B cell (primary cell): ENCODE measurements at regions not wholly inside any gene's neighbourhood (a gene's known extent, or its start where the extent isn't known, plus 50 kb on each side); places are given as distances from the start of the nearest gene placed in this dataset.

Source experiments
- ATAC-seq: fragments of 200-7000 bp; cut with Tn5 transposase; one replicate; pipeline ENCODE4 v1.10.0; 2021; ENCODE audit warnings: low read depth, mild to moderate bottlenecking, moderate number of reproducible peaks, moderate library complexity
- CTCF ChIA-PET: fragments of 350-600 bp; sonication (Branson Sonifier 250); formaldehyde crosslinking; loops from one replicate; lab custom pipeline; 2021; ENCODE audit warnings: antibody characterized with exemption, inconsistent platforms; lab: Charles Lee
- POLR2A ChIA-PET: fragments of 350-600 bp; sonication (Branson Sonifier 250); formaldehyde crosslinking; loops from one replicate; lab custom pipeline; 2021; ENCODE audit warnings: antibody characterized with exemption; lab: Charles Lee
- DNase-seq: peaks from one replicate; pipeline ENCODE4 v3.0.0; 2013
- H2AFZ ChIP-seq: 2 replicates; pipeline ENCODE4 v1.6.1; 2012; ENCODE audit warnings: mild to moderate bottlenecking, low read depth, low read length; ENCODE audit not compliant: insufficient read depth, poor library complexity, severe bottlenecking
- H3K27ac ChIP-seq, 2 donors: 1 replicate in 1 of 2; 2 replicates in 1 of 2; pipeline ENCODE4 v1.5.1; 2012 to 2013; ENCODE audit warnings: low read length in 2 of 2, mild to moderate bottlenecking in 2 of 2, moderate library complexity in 1 of 2
- H3K27me3 ChIP-seq, 4 experiments: fragments of 200-600 bp in 1 of 4; sonication (generic) in 1 of 4; replicated peaks in 1 of 4; 1 replicate in 2 of 4; 2 replicates in 2 of 4; pipeline versions ENCODE4 v1.6.1 to v1.7.0; 2013 to 2016; ENCODE audit warnings: low read length in 3 of 4, mild to moderate bottlenecking in 2 of 4, mixed read lengths in 1 of 4, moderate library complexity in 1 of 4; ENCODE audit not compliant: insufficient read depth in 4 of 4, control insufficient read depth in 3 of 4; ENCODE audit errors: control extremely low read depth in 1 of 4
- H3K36me3 ChIP-seq, 2 experiments: replicated peaks in 1 of 2; 1 replicate in 1 of 2; 2 replicates in 1 of 2; pipeline versions ENCODE4 v1.6.1 to v1.7.1; 2013; ENCODE audit warnings: low read length in 1 of 2; ENCODE audit not compliant: insufficient read depth in 2 of 2, control insufficient read depth in 1 of 2; ENCODE audit errors: control extremely low read depth in 1 of 2, extremely low read depth in 1 of 2
- H3K4me1 ChIP-seq, 2 donors: fragments of 200-600 bp in 1 of 2; sonication (generic) in 1 of 2; 1 replicate in 1 of 2; 2 replicates in 1 of 2; pipeline versions ENCODE4 v1.5.1 to v1.6.1; 2013 to 2017; ENCODE audit warnings: low read length in 2 of 2; ENCODE audit not compliant: control insufficient read depth in 2 of 2, insufficient read depth in 2 of 2
- H3K4me2 ChIP-seq: replicated peaks from 2 replicates; pipeline ENCODE3; 2012; ENCODE audit warnings: mild to moderate bottlenecking, low read depth, low read length; ENCODE audit not compliant: poor library complexity, severe bottlenecking
- H3K4me3 ChIP-seq, 5 experiments: fragments of 200-600 bp in 1 of 5; sonication (generic) in 1 of 5; 1 replicate in 3 of 5; 2 replicates in 2 of 5; pipeline versions ENCODE4 v1.5.1 to v1.7.0; 2011 to 2016; ENCODE audit warnings: low read length in 4 of 5, mild to moderate bottlenecking in 4 of 5, low read depth in 2 of 5, control low read depth in 1 of 5, moderate library complexity in 1 of 5; ENCODE audit not compliant: insufficient read depth in 1 of 5; ENCODE audit errors: control extremely low read depth in 1 of 5, extremely low read depth in 1 of 5
- H3K79me2 ChIP-seq: fragments of 200-600 bp; sonication (generic); one replicate; pipeline ENCODE4 v1.6.0; 2016; ENCODE audit warnings: low read length; ENCODE audit not compliant: control insufficient read depth, insufficient read depth
- H3K9ac ChIP-seq: fragments of 200-600 bp; sonication (generic); 2 replicates; pipeline ENCODE4 v1.6.1; 2017; ENCODE audit warnings: mild to moderate bottlenecking, low read length, moderate library complexity
- H3K9me3 ChIP-seq, 3 donors: one replicate each; pipeline versions ENCODE4 v1.6.1 to v1.7.1; 2013; ENCODE audit warnings: low read length in 2 of 3; ENCODE audit not compliant: control insufficient read depth in 2 of 3, insufficient read depth in 1 of 3; ENCODE audit errors: control extremely low read depth in 1 of 3
- H4K20me1 ChIP-seq: 2 replicates; pipeline ENCODE4 v1.6.0; 2012; ENCODE audit warnings: mild to moderate bottlenecking, low read length; ENCODE audit not compliant: insufficient read depth, control insufficient read depth, poor library complexity, severe bottlenecking
- H3K27ac Mint-ChIP-seq: one replicate; pipeline ENCODE4 v1.8.0; 2021; ENCODE audit warnings: mixed read lengths
- H3K27me3 Mint-ChIP-seq: one replicate; pipeline ENCODE4 v1.8.0; 2021; ENCODE audit warnings: mixed read lengths
- H3K4me1 Mint-ChIP-seq: one replicate; pipeline ENCODE4 v1.8.0; 2021; ENCODE audit warnings: mixed read lengths
- H3K4me3 Mint-ChIP-seq: one replicate; pipeline ENCODE4 v1.8.0; 2021; ENCODE audit warnings: mixed read lengths
- H3K9me3 Mint-ChIP-seq: one replicate; pipeline ENCODE4 v1.8.0; 2022; ENCODE audit warnings: mixed read lengths; ENCODE audit not compliant: insufficient read depth
- CTCF ChIP-seq: fragments of 200-600 bp; IDR thresholded peaks from one replicate; pipeline ENCODE4 v1.8.0; 2022; ENCODE audit warnings: antibody characterized with exemption, mild to moderate bottlenecking
- EZH2 ChIP-seq: IDR thresholded peaks from 2 replicates; pipeline ENCODE4 v1.6.1; 2012; ENCODE audit warnings: borderline replicate concordance, low read depth, mild to moderate bottlenecking, moderate library complexity, low read length; ENCODE audit not compliant: insufficient read depth, poor library complexity, severe bottlenecking
- WGBS: methylation state at CpG from one replicate; pipeline ENCODE4 v1.1.5; 2013; ENCODE audit warnings: missing lambda C conversion rate; ENCODE audit not compliant: insufficient coverage; 5-methylcytosine and 5-hydroxymethylcytosine counted together
- intact Hi-C: fragments of 100-400 bp; cut with micrococcal nuclease; formaldehyde crosslinking; loops from one replicate; pipeline ENCODE4 v1.10.0; 2022

DNA sequence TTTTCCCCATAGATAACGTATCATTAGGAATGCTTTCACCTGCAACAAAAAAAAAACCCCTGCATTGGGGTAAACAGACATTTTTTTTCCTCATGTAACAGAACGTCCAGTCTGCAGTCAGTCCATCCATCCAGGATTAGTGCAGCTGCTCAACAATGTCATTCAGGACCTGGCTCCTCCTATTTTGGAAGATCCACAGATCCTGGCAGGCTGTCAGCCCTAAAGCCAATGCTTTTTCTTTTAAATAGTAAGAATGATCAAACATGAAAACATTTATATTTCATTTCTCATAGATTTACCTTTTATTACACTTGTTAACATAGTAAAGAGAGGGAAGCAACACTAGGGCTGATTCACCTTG is 116.5 kb upstream of the CCDC28A start:
- H3K4me1 Mint-ChIP-seq: no peaks in the 10 kb centered on the region
- H3K9ac ChIP-seq: no peak overlapping the region
- H2AFZ ChIP-seq: no peak overlapping the region
- H3K79me2 ChIP-seq: no peaks in the 10 kb centered on the region
- TF ChIP-seq EZH2 (no peak), CTCF (no peak)
- no peak overlapping the region for H3K27ac ChIP-seq
- H3K4me1 ChIP-seq: no peaks in the 10 kb centered on the region
- ChIA-PET POLR2A (no interaction called here), CTCF (no interaction called here)
- H3K9me3 ChIP-seq: no peaks in the 10 kb centered on the region
- no peaks in the 10 kb centered on the region for H3K9me3 Mint-ChIP-seq
- no peak overlapping the region for H3K4me3 Mint-ChIP-seq
- no peak for ATAC-seq
- WGBS: 93% methylated on average over 2 of the region's 2 CpGs
- H3K4me2 ChIP-seq: no peak overlapping the region
- H3K27me3 Mint-ChIP-seq: peaks cover 6% of the 10 kb centered on the region
- no peak for DNase-seq
- intact Hi-C loops: no loop called here
- no peak overlapping the region for H3K27ac Mint-ChIP-seq
- H4K20me1 ChIP-seq: no peaks in the 10 kb centered on the region
- no peak overlapping the region for H3K4me3 ChIP-seq
- no peaks in the 10 kb centered on the region for H3K27me3 ChIP-seq
- H3K36me3 ChIP-seq: no peaks in the 10 kb centered on the region

- Histone ChIP-seq H3K4me2 (no peak overlapping the region), H3K4me3 (no peak overlapping the region), H3K36me3 (no peaks in the 10 kb centered on the region), H2AFZ (no peak overlapping the region), H4K20me1 (no peaks in the 10 kb centered on the region), H3K9ac (no peak overlapping the region), H3K27ac (no peak overlapping the region), H3K79me2 (no peaks in the 10 kb centered on the region), H3K9me3 (no peaks in the 10 kb centered on the region), H3K27me3 (no peaks in the 10 kb centered on the region), H3K4me1 (no peaks in the 10 kb centered on the region)
- intact Hi-C loops: no loop called here
- H3K27me3 Mint-ChIP-seq: peaks cover 3% of the 10 kb centered on the region
- CTCF ChIA-PET: no interaction called here
- no peak for ATAC-seq
- TF ChIP-seq CTCF (no peak), EZH2 (no peak)
- H3K9me3 Mint-ChIP-seq: no peaks in the 10 kb centered on the region
- WGBS: 82% methylated on average over 2 of the region's 2 CpGs
- no peak overlapping the region for H3K27ac Mint-ChIP-seq
- H3K4me3 Mint-ChIP-seq: no peak overlapping the region
- H3K4me1 Mint-ChIP-seq: no peaks in the 10 kb centered on the region
- no peak for DNase-seq
- POLR2A ChIA-PET: no interaction called here
Observed at GRCh38 chr6:138659998-138660397, 113.6 kb upstream of the CCDC28A start.
